GM06990 (cell line): ENCODE measurements at regions not wholly inside any gene's neighbourhood (a gene's known extent, or its start where the extent isn't known, plus 50 kb on each side); places are given as distances from the start of the nearest gene placed in this dataset.
"Not testable (repeated sequence)": the region's sequence is repeated elsewhere in the genome, so short reads cannot be mapped to it uniquely, and the experiment has no call there.

Experiments
- DNase-seq: peaks from one replicate; pipeline ENCODE4 v3.0.0-alpha.2; 2011; ENCODE audit not compliant: insufficient read length; ENCODE audit errors: extremely low read depth
- H3K27me3 ChIP-seq: replicated peaks from 2 replicates; pipeline ENCODE4 v1.6.0; 2011; ENCODE audit warnings: low read length; ENCODE audit not compliant: control insufficient read depth, insufficient read depth
- H3K36me3 ChIP-seq: 2 replicates; pipeline ENCODE4 v1.5.1; 2011; ENCODE audit warnings: low read length; ENCODE audit not compliant: control insufficient read depth, insufficient read depth
- H3K4me3 ChIP-seq: replicated peaks from 2 replicates; pipeline ENCODE4 v1.5.1; 2011; ENCODE audit warnings: low read depth, mild to moderate bottlenecking, control low read depth, low read length
- CTCF ChIP-seq: IDR thresholded peaks from 2 replicates; pipeline ENCODE4 v1.5.1; 2011; ENCODE audit warnings: low read length, control low read depth, mild to moderate bottlenecking, inconsistent platforms; ENCODE audit not compliant: insufficient read depth, poor library complexity, severe bottlenecking

DNA sequence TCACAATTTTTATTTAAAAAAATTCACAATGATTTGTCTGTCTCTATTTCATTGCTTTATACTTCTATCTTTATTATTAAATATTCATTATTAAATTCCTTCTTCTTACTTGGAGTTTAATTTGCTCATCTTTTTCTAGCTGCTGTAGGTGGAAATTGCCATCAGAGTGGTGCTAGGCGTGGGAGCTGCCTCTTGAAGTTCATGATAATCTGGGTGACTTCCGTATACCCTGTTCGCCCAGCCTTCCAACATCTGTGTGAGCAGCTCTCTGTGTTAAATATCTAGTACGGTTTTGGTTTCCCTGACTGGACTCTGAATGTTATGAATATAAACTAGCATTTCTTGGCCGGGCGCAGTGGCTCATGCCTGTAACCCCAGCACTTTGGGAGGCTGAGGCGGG lies 84.0 kb upstream of the RPH3AL start:
- no peaks in the 10 kb centered on the region; the same call in 1 of the 2 replicates for H3K36me3 ChIP-seq

GRCh38 chr17:432471-432870 lies 79.9 kb upstream of the RPH3AL start:
- not testable (repeated sequence) for H3K36me3 ChIP-seq, H3K27me3 ChIP-seq, DNase-seq, H3K4me3 ChIP-seq

More for the DNA sequence above, 84.0 kb upstream of the RPH3AL start:
- Histone ChIP-seq H3K27me3 (no peaks in the 10 kb centered on the region), H3K4me3 (no peak overlapping the region)
- DNase-seq: no peak
- TF ChIP-seq CTCF: no peak

DNA sequence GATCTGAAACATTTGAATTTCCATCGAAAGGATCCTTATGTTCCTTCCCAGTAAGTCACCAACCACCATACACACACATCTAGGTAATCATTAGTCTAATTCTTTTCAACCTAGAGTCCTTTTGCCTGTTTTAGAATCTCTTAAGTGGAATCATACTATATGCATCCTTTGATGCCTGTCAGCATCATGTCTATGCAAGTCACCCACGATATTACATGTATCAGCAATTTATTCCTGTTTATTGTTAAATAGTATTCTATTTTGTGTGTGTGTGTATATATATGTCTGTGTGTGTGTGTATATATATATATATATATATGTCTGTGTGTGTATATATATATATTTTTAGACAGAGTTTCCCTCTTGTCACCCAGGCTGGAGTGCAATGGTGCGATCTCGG lies 78.9 kb upstream of the RPH3AL start:
- H3K27me3 ChIP-seq: no peaks in the 10 kb centered on the region
- DNase-seq: no peak
- H3K36me3 ChIP-seq: no peaks in the 10 kb centered on the region
- H3K4me3 ChIP-seq: no peak overlapping the region
- TF ChIP-seq CTCF: no peak

DNA sequence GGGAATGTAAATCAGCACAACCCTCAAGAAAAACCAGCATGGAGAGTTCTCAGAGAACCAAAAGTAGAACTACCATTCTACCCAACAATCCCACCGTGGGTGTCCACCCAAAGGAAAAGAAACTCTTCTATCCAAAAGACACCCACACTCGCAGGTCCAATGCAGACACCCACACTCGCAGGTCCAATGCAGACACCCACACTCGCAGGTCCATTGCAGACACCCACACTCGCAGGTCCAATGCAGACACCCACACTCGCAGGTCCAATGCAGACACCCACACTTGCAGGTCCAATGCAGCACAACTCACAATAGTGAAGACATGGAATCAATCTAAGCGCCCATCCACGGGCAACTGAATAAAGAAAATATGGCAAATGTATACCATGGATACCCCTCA lies 77.0 kb upstream of the RPH3AL start:
- no peak overlapping the region for H3K4me3 ChIP-seq
- H3K27me3 ChIP-seq: no peaks in the 10 kb centered on the region
- H3K36me3 ChIP-seq: no peaks in the 10 kb centered on the region
- no peak for DNase-seq
- TF ChIP-seq CTCF: no peak

GRCh38 chr17:428414-428813 lies 75.8 kb upstream of the RPH3AL start:
- Histone ChIP-seq H3K27me3 (no peaks in the 10 kb centered on the region), H3K4me3 (no peak overlapping the region), H3K36me3 (no peaks in the 10 kb centered on the region)
- DNase-seq: no peak
- TF ChIP-seq CTCF: no peak

DNA sequence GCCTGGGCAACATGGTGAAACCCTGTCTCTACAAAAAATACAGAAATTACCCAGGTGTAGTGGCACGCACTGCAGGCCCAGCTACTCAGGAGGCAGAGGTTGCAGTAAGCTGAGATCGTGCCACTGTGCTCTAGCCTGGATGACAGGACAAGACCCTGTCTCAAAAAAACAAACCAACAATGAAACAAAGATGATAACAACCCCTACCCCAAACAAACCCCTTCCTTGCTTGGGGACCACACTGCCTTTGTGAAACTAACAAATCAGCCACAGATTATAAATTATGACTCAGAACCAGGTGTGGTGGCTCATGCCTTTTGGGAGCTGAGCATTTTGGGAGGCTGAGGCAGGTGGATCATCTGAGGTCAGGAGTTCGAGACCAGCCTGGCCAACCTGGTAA lies 75.3 kb upstream of the RPH3AL start:
- no peak for DNase-seq
- Histone ChIP-seq H3K4me3 (no peak overlapping the region), H3K27me3 (no peaks in the 10 kb centered on the region), H3K36me3 (no peaks in the 10 kb centered on the region)
- no peak for TF ChIP-seq CTCF
